ENCODE measurements at regions not wholly inside any gene's neighbourhood (a gene's known extent, or its start where the extent isn't known, plus 50 kb on each side); places are given as distances from the start of the nearest gene placed in this dataset.
A peak's percentile ranks its signal among the peaks of the same experiment; 100 is the strongest.

GRCh38 chr4:24683116-24683515 is 98.8 kb upstream of the DHX15 start:
- Histone ChIP-seq H3K4me1 (no peaks in the 10 kb centered on the region), H3K4me3 (no peak overlapping the region), H4K20me1 (no peaks in the 10 kb centered on the region), H3K36me3 (no peaks in the 10 kb centered on the region), H3K9me3 (no peaks in the 10 kb centered on the region), H3K4me2 (no peak overlapping the region), H3K9ac (no peak overlapping the region), H3K27ac (no peak overlapping the region), H3K27me3 (no peaks in the 10 kb centered on the region)
- no peak for TF ChIP-seq Cebpa-rat (IDR thresholded peaks at IDR 0.05)

- Histone ChIP-seq H3K4me2 (no peak overlapping the region), H3K9me3 (no peaks in the 10 kb centered on the region), H3K4me3 (no peak overlapping the region), H3K36me3 (no peaks in the 10 kb centered on the region), H3K9ac (no peak overlapping the region), H3K27me3 (no peaks in the 10 kb centered on the region), H3K4me1 (peaks cover 8% of the 10 kb centered on the region), H3K27ac (no peak overlapping the region), H4K20me1 (no peaks in the 10 kb centered on the region)
- no peak for TF ChIP-seq Cebpa-rat (IDR thresholded peaks at IDR 0.05)
These were observed 102.7 kb upstream of the DHX15 start for GRCh38 chr4:24686866-24687692.

- H3K9ac ChIP-seq = no peak overlapping the region
- H3K9me3 ChIP-seq = peaks cover 11% of the 10 kb centered on the region
- TF ChIP-seq Cebpa-rat (IDR thresholded peaks at IDR 0.05) = no peak
- no peak overlapping the region for H3K27ac ChIP-seq
- no peak overlapping the region for H3K4me3 ChIP-seq
- peaks cover 8% of the 10 kb centered on the region for H3K4me1 ChIP-seq
- H4K20me1 ChIP-seq = no peaks in the 10 kb centered on the region
- no peaks in the 10 kb centered on the region for H3K27me3 ChIP-seq
- H3K36me3 ChIP-seq = no peaks in the 10 kb centered on the region
- H3K4me2 ChIP-seq = no peak overlapping the region
These were observed 104.1 kb upstream of the DHX15 start for GRCh38 chr4:24688453-24688852.

- H3K36me3 ChIP-seq = no peaks in the 10 kb centered on the region
- H3K9me3 ChIP-seq = peaks cover 13% of the 10 kb centered on the region
- peak overlapping the region; percentile 33 for H3K4me2 ChIP-seq
- TF ChIP-seq Cebpa-rat (IDR thresholded peaks at IDR 0.05) = no peak
- no peak overlapping the region for H3K4me3 ChIP-seq
- no peaks in the 10 kb centered on the region for H4K20me1 ChIP-seq
- H3K4me1 ChIP-seq = peaks cover 8% of the 10 kb centered on the region
- H3K27me3 ChIP-seq = no peaks in the 10 kb centered on the region
- H3K9ac ChIP-seq = no peak overlapping the region
- H3K27ac ChIP-seq = no peak overlapping the region
These were observed 104.9 kb upstream of the DHX15 start for GRCh38 chr4:24689212-24689611.

GRCh38 chr4:24690436-24690835 is 104.9 kb upstream of the SOD3 start:
- Histone ChIP-seq H3K9me3 (peaks cover 13% of the 10 kb centered on the region), H3K4me2 (no peak overlapping the region), H3K4me3 (no peak overlapping the region), H4K20me1 (no peaks in the 10 kb centered on the region), H3K4me1 (peaks cover 8% of the 10 kb centered on the region), H3K9ac (no peak overlapping the region), H3K27ac (no peak overlapping the region), H3K27me3 (no peaks in the 10 kb centered on the region), H3K36me3 (no peaks in the 10 kb centered on the region)
- no peak for TF ChIP-seq Cebpa-rat (IDR thresholded peaks at IDR 0.05)

GRCh38 chr4:24693636-24694035 is 101.7 kb upstream of the SOD3 start:
- Histone ChIP-seq H3K27ac (no peak overlapping the region), H3K9me3 (peaks cover 13% of the 10 kb centered on the region), H3K36me3 (no peaks in the 10 kb centered on the region), H4K20me1 (no peaks in the 10 kb centered on the region), H3K4me2 (no peak overlapping the region), H3K27me3 (no peaks in the 10 kb centered on the region), H3K4me3 (no peak overlapping the region), H3K4me1 (peaks cover 8% of the 10 kb centered on the region), H3K9ac (no peak overlapping the region)
- no peak for TF ChIP-seq Cebpa-rat (IDR thresholded peaks at IDR 0.05)

GRCh38 chr4:24700118-24700517 is 95.3 kb upstream of the SOD3 start:
- no peak for TF ChIP-seq Cebpa-rat (IDR thresholded peaks at IDR 0.05)
- Histone ChIP-seq H3K4me1 (no peaks in the 10 kb centered on the region), H3K27ac (no peak overlapping the region), H3K27me3 (no peaks in the 10 kb centered on the region), H3K9me3 (no peaks in the 10 kb centered on the region), H3K4me3 (no peak overlapping the region), H3K9ac (no peak overlapping the region), H4K20me1 (no peaks in the 10 kb centered on the region), H3K36me3 (no peaks in the 10 kb centered on the region), H3K4me2 (no peak overlapping the region)

GRCh38 chr4:24701683-24702082 is 93.7 kb upstream of the SOD3 start:
- Histone ChIP-seq H3K4me2 (no peak overlapping the region), H4K20me1 (no peaks in the 10 kb centered on the region), H3K27ac (no peak overlapping the region), H3K36me3 (no peaks in the 10 kb centered on the region), H3K4me1 (no peaks in the 10 kb centered on the region), H3K4me3 (no peak overlapping the region), H3K27me3 (no peaks in the 10 kb centered on the region), H3K9me3 (no peaks in the 10 kb centered on the region), H3K9ac (no peak overlapping the region)
- no peak for TF ChIP-seq Cebpa-rat (IDR thresholded peaks at IDR 0.05)

GRCh38 chr4:24702281-24702680 is 93.1 kb upstream of the SOD3 start:
- H3K4me1 ChIP-seq = no peaks in the 10 kb centered on the region
- H3K27ac ChIP-seq = no peak overlapping the region
- no peak overlapping the region for H3K9ac ChIP-seq
- H3K36me3 ChIP-seq = no peaks in the 10 kb centered on the region
- TF ChIP-seq Cebpa-rat (IDR thresholded peaks at IDR 0.05) = no peak
- H3K9me3 ChIP-seq = 0 out of 2 replicates have a peak, but pooled peaks cover 2% of the 10 kb centered on the region
- H3K4me2 ChIP-seq = no peak overlapping the region
- H3K27me3 ChIP-seq = no peaks in the 10 kb centered on the region
- H3K4me3 ChIP-seq = no peak overlapping the region
- no peaks in the 10 kb centered on the region for H4K20me1 ChIP-seq

GRCh38 chr4:24703298-24703697 is 92.1 kb upstream of the SOD3 start:
- no peaks in the 10 kb centered on the region for H3K27me3 ChIP-seq
- no peak for TF ChIP-seq Cebpa-rat (IDR thresholded peaks at IDR 0.05)
- no peaks in the 10 kb centered on the region for H4K20me1 ChIP-seq
- H3K4me2 ChIP-seq = no peak overlapping the region
- no peak overlapping the region for H3K4me3 ChIP-seq
- no peak overlapping the region for H3K27ac ChIP-seq
- no peaks in the 10 kb centered on the region for H3K36me3 ChIP-seq
- no peaks in the 10 kb centered on the region for H3K4me1 ChIP-seq
- H3K9ac ChIP-seq = no peak overlapping the region
- 0 out of 2 replicates have a peak, but pooled peaks cover 4% of the 10 kb centered on the region for H3K9me3 ChIP-seq

Measured in BLaER1 (cell line).